Fibroblast of lung (primary cell): ENCODE measurements at regions not wholly inside any gene's neighbourhood (a gene's known extent, or its start where the extent isn't known, plus 50 kb on each side); places are given as distances from the start of the nearest gene placed in this dataset.
"Not testable (repeated sequence)": the region's sequence is repeated elsewhere in the genome, so short reads cannot be mapped to it uniquely, and the experiment has no call there.

Source experiments
- DNase-seq, 2 donors: peaks; one replicate each; pipeline versions ENCODE4 v3.0.0 to v3.0.0-alpha.2; 2010; ENCODE audit warnings: low read depth in 2 of 2
- H2AFZ ChIP-seq: 2 replicates; pipeline ENCODE4 v1.5.1; 2012; ENCODE audit warnings: low read length, control low read depth, inconsistent platforms
- H3K27ac ChIP-seq: 2 replicates; pipeline ENCODE4 v1.5.1; 2011; ENCODE audit warnings: low read length, control low read depth; ENCODE audit not compliant: insufficient read depth
- H3K27me3 ChIP-seq: 2 replicates; pipeline ENCODE4 v1.5.1; 2011; ENCODE audit warnings: mild to moderate bottlenecking, low read length; ENCODE audit not compliant: control insufficient read depth, insufficient read depth
- H3K36me3 ChIP-seq: 2 replicates; pipeline ENCODE4 v1.5.1; 2011; ENCODE audit warnings: low read length; ENCODE audit not compliant: control insufficient read depth, insufficient read depth
- H3K4me1 ChIP-seq: 2 replicates; pipeline ENCODE4 v1.5.1; 2011; ENCODE audit warnings: low read length; ENCODE audit not compliant: control insufficient read depth, insufficient read depth; ENCODE audit errors: extremely low read depth
- H3K4me2 ChIP-seq: 2 replicates; pipeline ENCODE4 v1.5.1; 2011; ENCODE audit warnings: low read length, control low read depth; ENCODE audit not compliant: insufficient read depth; ENCODE audit errors: extremely low read depth
- H3K4me3 ChIP-seq, 4 experiments: fragments of 200-600 bp in 1 of 4; sonication (generic) in 1 of 4; replicated peaks in 1 of 4; 2 replicates each; pipeline ENCODE4 v1.5.1; 2011 to 2016; ENCODE audit warnings: low read length in 4 of 4, low read depth in 3 of 4, mild to moderate bottlenecking in 3 of 4, control low read depth in 2 of 4, inconsistent platforms in 1 of 4, mixed read lengths in 1 of 4; ENCODE audit not compliant: insufficient read depth in 1 of 4; ENCODE audit errors: control extremely low read depth in 1 of 4
- H3K79me2 ChIP-seq: 2 replicates; pipeline ENCODE4 v1.5.1; 2012; ENCODE audit warnings: mild to moderate bottlenecking, low read length, inconsistent platforms; ENCODE audit not compliant: control insufficient read depth, insufficient read depth
- H3K9ac ChIP-seq: 2 replicates; pipeline ENCODE4 v1.5.1; 2011; ENCODE audit warnings: mild to moderate bottlenecking, low read length, control low read depth; ENCODE audit not compliant: insufficient read depth
- H3K9me3 ChIP-seq: 2 replicates; pipeline ENCODE4 v1.5.1; 2012; ENCODE audit warnings: low read depth, low read length; ENCODE audit not compliant: control insufficient read depth, insufficient read depth
- H4K20me1 ChIP-seq: 2 replicates; pipeline ENCODE4 v1.5.1; 2011; ENCODE audit warnings: low read length; ENCODE audit not compliant: control insufficient read depth, insufficient read depth; ENCODE audit errors: extremely low read depth
- CTCF ChIP-seq, 2 donors: IDR thresholded peaks in 1 of 2; conservative IDR thresholded peaks in 1 of 2; 1 replicate in 1 of 2; 2 replicates in 1 of 2; pipeline ENCODE4 v1.5.1; 2011 to 2012; ENCODE audit warnings: low read length in 2 of 2, control low read depth in 1 of 2, inconsistent platforms in 1 of 2, low read depth in 1 of 2, mild to moderate bottlenecking in 1 of 2
- EZH2 ChIP-seq: IDR thresholded peaks from 2 replicates; pipeline ENCODE4 v1.5.1; 2012; ENCODE audit warnings: low read length, control low read depth, mild to moderate bottlenecking; ENCODE audit errors: missing control alignments

GRCh38 chr3:4208556-4208955, 94.6 kb upstream of the SETMAR start:
- Histone ChIP-seq H3K9ac (no peak overlapping the region), H3K27ac (no peak overlapping the region), H2AFZ (no peak overlapping the region), H3K36me3 (no peaks in the 10 kb centered on the region), H3K79me2 (no peaks in the 10 kb centered on the region), H3K4me1 (no peaks in the 10 kb centered on the region), H3K4me2 (no peak overlapping the region), H4K20me1 (no peaks in the 10 kb centered on the region), H3K9me3 (no peaks in the 10 kb centered on the region), H3K27me3 (no peaks in the 10 kb centered on the region), H3K4me3 (no peak overlapping the region)
- no peak for DNase-seq
- no peak for TF ChIP-seq CTCF (conservative IDR thresholded peaks at IDR 0.05 in 1 of 2, IDR thresholded peaks at IDR 0.05 in 1 of 2; ENCODE audit: low read depth in 1 of 2, low read length in 2 of 2)
- no peak for TF ChIP-seq EZH2

- Histone ChIP-seq H3K9ac (no peak overlapping the region), H3K4me3 (no peak overlapping the region), H4K20me1 (no peaks in the 10 kb centered on the region), H3K36me3 (no peaks in the 10 kb centered on the region), H3K79me2 (no peaks in the 10 kb centered on the region), H3K9me3 (no peaks in the 10 kb centered on the region), H3K27ac (no peak overlapping the region), H3K4me1 (no peaks in the 10 kb centered on the region), H3K27me3 (no peaks in the 10 kb centered on the region), H3K4me2 (no peak overlapping the region), H2AFZ (no peak overlapping the region)
- no peak for TF ChIP-seq EZH2
- TF ChIP-seq CTCF (conservative IDR thresholded peaks at IDR 0.05 in 1 of 2, IDR thresholded peaks at IDR 0.05 in 1 of 2; ENCODE audit: low read depth in 1 of 2, low read length in 2 of 2): no peak
- no peak for DNase-seq
Measured at GRCh38 chr3:4211610-4212009, 91.6 kb upstream of the SETMAR start.

GRCh38 chr3:4213420-4213819, 89.7 kb upstream of the SETMAR start:
- H3K4me1 ChIP-seq, H3K4me2 ChIP-seq, H3K9ac ChIP-seq, H3K79me2 ChIP-seq, H4K20me1 ChIP-seq, H3K36me3 ChIP-seq, H3K27me3 ChIP-seq, H3K9me3 ChIP-seq, H3K27ac ChIP-seq, DNase-seq, H3K4me3 ChIP-seq, H2AFZ ChIP-seq: not testable (repeated sequence)

GRCh38 chr3:4216974-4217373, 86.2 kb upstream of the SETMAR start:
- not testable (repeated sequence) for H3K27me3 ChIP-seq, H2AFZ ChIP-seq, H3K4me3 ChIP-seq, DNase-seq, H4K20me1 ChIP-seq, H3K9me3 ChIP-seq, H3K27ac ChIP-seq, H3K4me2 ChIP-seq, H3K4me1 ChIP-seq, H3K9ac ChIP-seq, H3K79me2 ChIP-seq, H3K36me3 ChIP-seq
